IPS-18a (cell line): ENCODE measurements at regions not wholly inside any gene's neighbourhood (a gene's known extent, or its start where the extent isn't known, plus 50 kb on each side); places are given as distances from the start of the nearest gene placed in this dataset.

Experiments used
- H3K27ac ChIP-seq: one replicate; pipeline ENCODE4 v1.5.1; 2013; ENCODE audit warnings: low read length
- H3K27me3 ChIP-seq: one replicate; pipeline ENCODE4 v1.6.1; 2013; ENCODE audit warnings: mild to moderate bottlenecking, low read length; ENCODE audit not compliant: control insufficient read depth, insufficient read depth
- H3K36me3 ChIP-seq: one replicate; pipeline ENCODE4 v1.6.1; 2013; ENCODE audit warnings: low read depth, low read length; ENCODE audit not compliant: control insufficient read depth
- H3K4me1 ChIP-seq: one replicate; pipeline ENCODE4 v1.6.1; 2013; ENCODE audit warnings: low read depth, low read length; ENCODE audit not compliant: control insufficient read depth
- H3K4me3 ChIP-seq: one replicate; pipeline ENCODE4 v1.5.1; 2013; ENCODE audit warnings: low read length
- H3K9ac ChIP-seq: one replicate; pipeline ENCODE4 v1.6.1; 2013; ENCODE audit warnings: mild to moderate bottlenecking, low read length, moderate library complexity
- H3K9me3 ChIP-seq: one replicate; pipeline ENCODE4 v1.6.1; 2013; ENCODE audit warnings: low read depth, low read length; ENCODE audit not compliant: control insufficient read depth

GRCh38 chr2:77807531-77808215, 285.5 kb upstream of the LRRTM4 start:
- no peaks in the 10 kb centered on the region for H3K27me3 ChIP-seq

GRCh38 chr2:77808599-77808998, 286.4 kb upstream of the LRRTM4 start:
- Histone ChIP-seq H3K27me3 (no peaks in the 10 kb centered on the region), H3K9ac (no peak overlapping the region), H3K27ac (no peak overlapping the region), H3K4me1 (peaks cover 4% of the 10 kb centered on the region), H3K4me3 (no peak overlapping the region), H3K36me3 (no peaks in the 10 kb centered on the region), H3K9me3 (no peaks in the 10 kb centered on the region)

More at GRCh38 chr2:77807531-77808215, 285.5 kb upstream of the LRRTM4 start:
- no peak overlapping the region for H3K4me3 ChIP-seq
- H3K4me1 ChIP-seq, result no peaks in the 10 kb centered on the region
- no peak overlapping the region for H3K27ac ChIP-seq
- H3K9ac ChIP-seq, result no peak overlapping the region
- no peaks in the 10 kb centered on the region for H3K9me3 ChIP-seq
- H3K36me3 ChIP-seq, result no peaks in the 10 kb centered on the region

GRCh38 chr2:77813599-77813998, 291.4 kb upstream of the LRRTM4 start:
- Histone ChIP-seq H3K27me3 (no peaks in the 10 kb centered on the region), H3K27ac (no peak overlapping the region), H3K36me3 (no peaks in the 10 kb centered on the region), H3K4me3 (no peak overlapping the region), H3K9ac (no peak overlapping the region), H3K9me3 (no peaks in the 10 kb centered on the region), H3K4me1 (peaks cover 5% of the 10 kb centered on the region)

- no peak overlapping the region for H3K4me3 ChIP-seq
- H3K9me3 ChIP-seq, result no peaks in the 10 kb centered on the region
- H3K27me3 ChIP-seq, result no peaks in the 10 kb centered on the region
- no peak overlapping the region for H3K9ac ChIP-seq
- H3K36me3 ChIP-seq, result no peaks in the 10 kb centered on the region
- H3K4me1 ChIP-seq, result peaks cover 8% of the 10 kb centered on the region
- H3K27ac ChIP-seq, result no peak overlapping the region
These were observed 294.4 kb upstream of the LRRTM4 start for GRCh38 chr2:77816618-77817017.

- Histone ChIP-seq H3K27me3 (no peaks in the 10 kb centered on the region), H3K9me3 (no peaks in the 10 kb centered on the region), H3K36me3 (no peaks in the 10 kb centered on the region), H3K27ac (no peak overlapping the region), H3K4me3 (no peak overlapping the region), H3K9ac (no peak overlapping the region), H3K4me1 (peaks cover 12% of the 10 kb centered on the region)
These were observed 296.0 kb upstream of the LRRTM4 start for GRCh38 chr2:77818186-77818585.

- H3K36me3 ChIP-seq, result no peaks in the 10 kb centered on the region
- H3K9me3 ChIP-seq, result peaks cover 6% of the 10 kb centered on the region
- H3K4me1 ChIP-seq, result peaks cover 7% of the 10 kb centered on the region
- H3K27ac ChIP-seq, result no peak overlapping the region
- H3K9ac ChIP-seq, result no peak overlapping the region
- no peaks in the 10 kb centered on the region for H3K27me3 ChIP-seq
- no peak overlapping the region for H3K4me3 ChIP-seq
These were observed 300.9 kb upstream of the LRRTM4 start for GRCh38 chr2:77823028-77823427.

GRCh38 chr2:77831060-77831459, 308.9 kb upstream of the LRRTM4 start:
- Histone ChIP-seq H3K9me3 (peaks cover 21% of the 10 kb centered on the region), H3K27ac (no peak overlapping the region), H3K9ac (no peak overlapping the region), H3K27me3 (no peaks in the 10 kb centered on the region), H3K36me3 (no peaks in the 10 kb centered on the region), H3K4me1 (peaks cover 18% of the 10 kb centered on the region), H3K4me3 (no peak overlapping the region)

- H3K27me3 ChIP-seq, result no peaks in the 10 kb centered on the region
- no peaks in the 10 kb centered on the region for H3K36me3 ChIP-seq
- peaks cover 18% of the 10 kb centered on the region for H3K4me1 ChIP-seq
- H3K9me3 ChIP-seq, result peaks cover 21% of the 10 kb centered on the region
- H3K4me3 ChIP-seq, result no peak overlapping the region
- no peak overlapping the region for H3K9ac ChIP-seq
- no peak overlapping the region for H3K27ac ChIP-seq
These were observed 309.3 kb upstream of the LRRTM4 start for GRCh38 chr2:77831471-77831870.

GRCh38 chr2:77831898-77832297, 309.7 kb upstream of the LRRTM4 start:
- Histone ChIP-seq H3K4me3 (no peak overlapping the region), H3K9ac (no peak overlapping the region), H3K36me3 (no peaks in the 10 kb centered on the region), H3K9me3 (peaks cover 22% of the 10 kb centered on the region), H3K27ac (no peak overlapping the region), H3K27me3 (no peaks in the 10 kb centered on the region), H3K4me1 (peaks cover 18% of the 10 kb centered on the region)

GRCh38 chr2:77834360-77835002, 312.3 kb upstream of the LRRTM4 start:
- Histone ChIP-seq H3K9me3 (peaks cover 29% of the 10 kb centered on the region), H3K4me3 (no peak overlapping the region), H3K9ac (no peak overlapping the region), H3K27me3 (no peaks in the 10 kb centered on the region), H3K4me1 (peaks cover 8% of the 10 kb centered on the region), H3K27ac (no peak overlapping the region), H3K36me3 (no peaks in the 10 kb centered on the region)

GRCh38 chr2:77838441-77838840, 316.3 kb upstream of the LRRTM4 start:
- Histone ChIP-seq H3K9ac (no peak overlapping the region), H3K4me1 (no peaks in the 10 kb centered on the region), H3K9me3 (peaks cover 27% of the 10 kb centered on the region), H3K27ac (no peak overlapping the region), H3K36me3 (no peaks in the 10 kb centered on the region), H3K27me3 (no peaks in the 10 kb centered on the region), H3K4me3 (no peak overlapping the region)

GRCh38 chr2:77839102-77839501, 316.9 kb upstream of the LRRTM4 start:
- H3K4me3 ChIP-seq, result no peak overlapping the region
- no peak overlapping the region for H3K9ac ChIP-seq
- H3K27me3 ChIP-seq, result no peaks in the 10 kb centered on the region
- peaks cover 27% of the 10 kb centered on the region for H3K9me3 ChIP-seq
- H3K27ac ChIP-seq, result no peak overlapping the region
- H3K36me3 ChIP-seq, result no peaks in the 10 kb centered on the region
- H3K4me1 ChIP-seq, result no peaks in the 10 kb centered on the region
